OCI-LY3 (cell line): ENCODE measurements at regions not wholly inside any gene's neighbourhood (a gene's known extent, or its start where the extent isn't known, plus 50 kb on each side); places are given as distances from the start of the nearest gene placed in this dataset.
"Not testable (repeated sequence)": the region's sequence is repeated elsewhere in the genome, so short reads cannot be mapped to it uniquely, and the experiment has no call there.

Experiments used
- H2AFZ ChIP-seq: fragments of 200-600, 300-600 bp; shearing (Covaris generic); 2 replicates; pipeline ENCODE4 v1.6.0; 2014; ENCODE audit warnings: antibody characterized with exemption, low read depth, low read length
- H3K27ac ChIP-seq: fragments of 200-600, 300-600 bp; sonication (generic); 2 replicates; pipeline ENCODE4 v1.5.1; 2014; ENCODE audit warnings: mild to moderate bottlenecking, low read length, moderate library complexity, mixed read lengths
- H3K27me3 ChIP-seq: fragments of 200-600, 300-600 bp; sonication (generic); 2 replicates; pipeline ENCODE4 v1.6.1; 2014; ENCODE audit warnings: low read depth, low read length, mixed read lengths
- H3K36me3 ChIP-seq: fragments of 200-600, 300-600 bp; sonication (generic); replicated peaks from 2 replicates; pipeline ENCODE3; 2014; ENCODE audit warnings: low read depth, low read length, mixed read lengths
- H3K4me1 ChIP-seq: fragments of 300-600, 200-600 bp; sonication (generic); 2 replicates; pipeline ENCODE4 v1.6.1; 2014; ENCODE audit warnings: low read length, mixed read lengths
- H3K4me2 ChIP-seq: fragments of 200-600, 300-600 bp; sonication (generic); 2 replicates; pipeline ENCODE4 v1.6.1; 2014; ENCODE audit warnings: low read length, mixed read lengths
- H3K4me3 ChIP-seq: fragments of 300-600, 200-600 bp; sonication (generic); 2 replicates; pipeline ENCODE4 v1.5.1; 2014; ENCODE audit warnings: antibody characterized with exemption, mild to moderate bottlenecking, low read length, moderate library complexity
- H3K79me2 ChIP-seq: fragments of 300-600, 200-600 bp; shearing (Covaris generic); 2 replicates; pipeline ENCODE4 v1.6.1; 2014; ENCODE audit warnings: mild to moderate bottlenecking, low read length, mixed read lengths
- H3K9ac ChIP-seq: fragments of 300-600, 200-600 bp; shearing (Covaris generic); 2 replicates; pipeline ENCODE4 v1.6.0; 2014; ENCODE audit warnings: mild to moderate bottlenecking, low read length, moderate library complexity
- H3K9me3 ChIP-seq: fragments of 200-600, 300-600 bp; shearing (Covaris generic); 2 replicates; pipeline ENCODE4 v1.6.1; 2014; ENCODE audit warnings: low read length, mixed read lengths; ENCODE audit not compliant: insufficient read depth
- H4K20me1 ChIP-seq: fragments of 200-600, 300-600 bp; sonication (generic); 2 replicates; pipeline ENCODE4 v1.6.1; 2016; ENCODE audit warnings: low read length, mixed read lengths; ENCODE audit not compliant: insufficient read depth

- H2AFZ ChIP-seq, H3K4me2 ChIP-seq, H3K4me1 ChIP-seq, H3K4me3 ChIP-seq, H3K27me3 ChIP-seq, H3K9ac ChIP-seq, H4K20me1 ChIP-seq, H3K9me3 ChIP-seq, H3K36me3 ChIP-seq, H3K79me2 ChIP-seq, H3K27ac ChIP-seq: not testable (repeated sequence)
These were observed 52.0 kb upstream of the NEK3 start for GRCh38 chr13:52211416-52211776.

GRCh38 chr13:52210564-52211415 is 51.4 kb upstream of the NEK3 start:
- H3K27ac ChIP-seq, H2AFZ ChIP-seq, H3K79me2 ChIP-seq, H3K4me3 ChIP-seq, H3K27me3 ChIP-seq, H4K20me1 ChIP-seq, H3K4me2 ChIP-seq, H3K9ac ChIP-seq, H3K4me1 ChIP-seq, H3K9me3 ChIP-seq, H3K36me3 ChIP-seq: not testable (repeated sequence)
